Loucy (cell line): ENCODE measurements at regions not wholly inside any gene's neighbourhood (a gene's known extent, or its start where the extent isn't known, plus 50 kb on each side); places are given as distances from the start of the nearest gene placed in this dataset.

Source experiments
- H2AFZ ChIP-seq: fragments of 200-600 bp; sonication (generic); 2 replicates; pipeline ENCODE4 v1.6.0; 2016; ENCODE audit warnings: antibody characterized with exemption, mild to moderate bottlenecking, low read length, moderate library complexity
- H3F3A ChIP-seq: fragments of 200-600 bp; 2 replicates; pipeline ENCODE4 v1.6.0; 2016; ENCODE audit warnings: antibody characterized with exemption, low read depth, mild to moderate bottlenecking
- H3K27me3 ChIP-seq: fragments of 200-600 bp; sonication (generic); 2 replicates; pipeline ENCODE4 v1.6.1; 2014; ENCODE audit warnings: low read length, mild to moderate bottlenecking; ENCODE audit not compliant: insufficient read depth, poor library complexity, severe bottlenecking
- H3K36me3 ChIP-seq: fragments of 200-600 bp; sonication (generic); 2 replicates; pipeline ENCODE4 v1.6.1; 2016; ENCODE audit warnings: low read length; ENCODE audit not compliant: insufficient read depth
- H3K4me1 ChIP-seq: fragments of 200-600 bp; sonication (generic); 2 replicates; pipeline ENCODE4 v1.5.1; 2014; ENCODE audit warnings: low read length, mild to moderate bottlenecking; ENCODE audit not compliant: insufficient read depth, poor library complexity, severe bottlenecking
- H3K4me2 ChIP-seq: fragments of 200-600 bp; sonication (generic); 2 replicates; pipeline ENCODE4 v1.6.0; 2014; ENCODE audit warnings: antibody characterized with exemption, low read length, low read depth, mild to moderate bottlenecking; ENCODE audit not compliant: poor library complexity, severe bottlenecking
- H3K4me3 ChIP-seq: fragments of 200-600 bp; sonication (generic); 2 replicates; pipeline ENCODE4 v1.5.1; 2014; ENCODE audit warnings: low read length, mild to moderate bottlenecking, mixed read lengths; ENCODE audit not compliant: poor library complexity, severe bottlenecking
- H3K79me2 ChIP-seq: fragments of 200-600 bp; sonication (generic); 2 replicates; pipeline ENCODE4 v1.6.1; 2014; ENCODE audit warnings: low read length; ENCODE audit not compliant: insufficient read depth
- H3K9ac ChIP-seq: fragments of 200-600 bp; sonication (generic); 2 replicates; pipeline ENCODE4 v1.6.0; 2014; ENCODE audit warnings: mild to moderate bottlenecking, low read depth, low read length, moderate library complexity; ENCODE audit not compliant: poor library complexity, severe bottlenecking
- H3K9me2 ChIP-seq: fragments of 200-600 bp; sonication (generic); replicated peaks from 2 replicates; pipeline ENCODE4 v1.6.1; 2016; ENCODE audit warnings: low read depth, low read length, mixed read lengths
- H3K9me3 ChIP-seq: fragments of 200-600 bp; sonication (generic); 2 replicates; pipeline ENCODE4 v1.6.1; 2014; ENCODE audit warnings: mild to moderate bottlenecking, antibody characterized with exemption, low read length, low read depth; ENCODE audit not compliant: insufficient read depth
- H4K20me1 ChIP-seq: fragments of 200-600 bp; sonication (generic); 2 replicates; pipeline ENCODE4 v1.6.0; 2014; ENCODE audit warnings: antibody characterized with exemption, low read length, mild to moderate bottlenecking; ENCODE audit not compliant: insufficient read depth, poor library complexity, severe bottlenecking
- EZH2phosphoT487 ChIP-seq: fragments of 200-600 bp; IDR thresholded peaks from 2 replicates; pipeline ENCODE4 v1.6.1; 2018; ENCODE audit warnings: antibody characterized with exemption, mild to moderate bottlenecking, moderate library complexity, borderline replicate concordance
- TF ChIP-seq, protein P1 (sequence below): fragments of 200-600 bp; sonication (generic); conservative IDR thresholded peaks from 2 replicates; pipeline ENCODE4 v1.5.1; 2014; ENCODE audit warnings: mild to moderate bottlenecking, antibody characterized with exemption, low read length

DNA sequence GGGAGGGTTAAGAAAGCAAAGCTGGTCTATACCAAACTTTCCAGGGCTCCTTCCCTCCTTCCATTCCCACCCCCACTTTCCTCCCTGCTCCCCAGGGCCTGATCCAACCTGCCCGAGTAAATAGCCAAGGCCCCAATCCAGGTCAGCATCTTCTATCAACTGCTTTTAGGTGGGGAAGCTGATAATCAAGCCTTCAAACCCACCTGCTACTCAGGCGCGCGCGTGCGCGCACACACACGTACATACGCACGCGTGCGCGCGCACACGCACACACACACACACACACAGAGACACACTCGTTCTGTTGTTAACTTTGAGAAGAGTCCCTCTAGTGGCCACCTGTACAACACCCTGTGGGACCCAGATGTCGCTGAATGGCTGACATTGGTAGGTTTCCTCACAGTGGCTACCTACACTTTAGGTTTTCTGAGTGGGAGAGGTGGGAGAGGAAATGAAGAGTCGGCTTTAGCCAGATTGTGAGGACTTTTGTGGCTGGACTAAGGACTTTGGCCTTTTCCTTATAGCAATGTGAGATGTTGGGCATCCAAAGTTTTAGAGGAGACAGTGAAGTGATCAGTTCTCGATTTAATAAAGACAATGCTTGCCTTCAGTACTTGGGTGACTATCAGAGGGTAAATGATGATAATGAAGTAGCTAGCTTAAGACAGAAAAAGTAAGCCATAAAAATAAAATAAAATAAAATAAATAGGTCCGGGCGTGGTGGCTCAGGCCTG is 179.9 kb upstream of the C2CD4B start:
- no peak overlapping the region for H3K9ac ChIP-seq
- H3K4me2 ChIP-seq: no peak overlapping the region
- H3K9me3 ChIP-seq: no peaks in the 10 kb centered on the region
- no peaks in the 10 kb centered on the region for H3K4me1 ChIP-seq
- no peaks in the 10 kb centered on the region for H3K79me2 ChIP-seq
- no peak overlapping the region for H3K4me3 ChIP-seq
- no peaks in the 10 kb centered on the region for H3K36me3 ChIP-seq
- H2AFZ ChIP-seq: 0 out of 2 replicates have a peak overlapping the region, but pooled peaks have one; percentile 32
- no peaks in the 10 kb centered on the region for H3K27me3 ChIP-seq
- no peaks in the 10 kb centered on the region for H3K9me2 ChIP-seq
- no peaks in the 10 kb centered on the region for H4K20me1 ChIP-seq
- TF ChIP-seq, protein P1, sequence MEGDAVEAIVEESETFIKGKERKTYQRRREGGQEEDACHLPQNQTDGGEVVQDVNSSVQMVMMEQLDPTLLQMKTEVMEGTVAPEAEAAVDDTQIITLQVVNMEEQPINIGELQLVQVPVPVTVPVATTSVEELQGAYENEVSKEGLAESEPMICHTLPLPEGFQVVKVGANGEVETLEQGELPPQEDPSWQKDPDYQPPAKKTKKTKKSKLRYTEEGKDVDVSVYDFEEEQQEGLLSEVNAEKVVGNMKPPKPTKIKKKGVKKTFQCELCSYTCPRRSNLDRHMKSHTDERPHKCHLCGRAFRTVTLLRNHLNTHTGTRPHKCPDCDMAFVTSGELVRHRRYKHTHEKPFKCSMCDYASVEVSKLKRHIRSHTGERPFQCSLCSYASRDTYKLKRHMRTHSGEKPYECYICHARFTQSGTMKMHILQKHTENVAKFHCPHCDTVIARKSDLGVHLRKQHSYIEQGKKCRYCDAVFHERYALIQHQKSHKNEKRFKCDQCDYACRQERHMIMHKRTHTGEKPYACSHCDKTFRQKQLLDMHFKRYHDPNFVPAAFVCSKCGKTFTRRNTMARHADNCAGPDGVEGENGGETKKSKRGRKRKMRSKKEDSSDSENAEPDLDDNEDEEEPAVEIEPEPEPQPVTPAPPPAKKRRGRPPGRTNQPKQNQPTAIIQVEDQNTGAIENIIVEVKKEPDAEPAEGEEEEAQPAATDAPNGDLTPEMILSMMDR: peak; percentile 79
- no peak for TF ChIP-seq EZH2phosphoT487
- H3F3A ChIP-seq: no peaks in the 10 kb centered on the region

DNA sequence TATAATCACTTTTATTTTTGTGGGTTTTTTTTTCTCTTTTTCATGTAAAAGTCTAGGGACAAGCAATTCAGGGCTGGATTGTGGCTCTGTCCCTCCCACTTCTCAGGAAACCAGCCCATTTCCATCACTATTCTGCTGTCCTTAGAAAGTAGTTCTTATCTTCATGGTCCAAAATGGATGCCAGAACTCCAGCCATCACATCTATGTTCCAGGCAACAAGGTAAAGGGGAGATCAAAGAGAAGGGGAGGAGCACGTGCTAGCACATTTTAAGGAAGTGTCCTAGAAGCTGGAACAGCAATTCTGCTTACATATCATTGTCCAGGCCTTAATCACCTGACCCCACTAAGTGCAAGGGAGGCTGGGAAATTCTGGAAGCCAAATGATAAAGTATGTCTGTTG is 181.1 kb upstream of the C2CD4B start:
- Histone ChIP-seq H3F3A (no peaks in the 10 kb centered on the region), H3K79me2 (no peaks in the 10 kb centered on the region), H3K4me3 (no peak overlapping the region), H4K20me1 (no peaks in the 10 kb centered on the region), H3K4me1 (no peaks in the 10 kb centered on the region), H3K9me3 (no peaks in the 10 kb centered on the region), H3K27me3 (no peaks in the 10 kb centered on the region), H3K36me3 (no peaks in the 10 kb centered on the region), H3K4me2 (no peak overlapping the region), H3K9ac (no peak overlapping the region), H2AFZ (no peak overlapping the region), H3K9me2 (no peaks in the 10 kb centered on the region)
- TF ChIP-seq, protein P1: no peak
- TF ChIP-seq EZH2phosphoT487: no peak

DNA sequence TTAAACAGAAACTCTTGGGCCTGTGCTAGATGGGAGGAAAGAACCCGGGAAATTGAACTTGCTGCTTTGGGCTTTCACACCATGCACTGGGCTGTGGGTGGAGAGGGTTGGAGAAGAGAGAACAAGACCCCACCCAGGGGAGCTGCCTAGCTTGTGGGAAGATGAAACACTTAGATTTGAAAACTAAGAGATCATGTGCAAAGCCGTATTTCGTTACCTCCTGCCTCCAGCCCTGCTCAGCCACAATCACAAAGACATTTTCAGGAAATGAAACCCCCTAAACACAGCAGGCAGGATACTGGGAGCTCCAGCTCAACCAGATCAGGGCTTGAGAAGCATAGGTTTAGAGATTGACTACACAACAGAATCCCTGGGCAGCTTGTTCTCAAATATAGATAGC is 183.0 kb upstream of the C2CD4B start:
- Histone ChIP-seq H3K9me2 (no peaks in the 10 kb centered on the region), H3K9ac (no peak overlapping the region), H3K79me2 (no peaks in the 10 kb centered on the region), H3K27me3 (no peaks in the 10 kb centered on the region), H3F3A (no peaks in the 10 kb centered on the region), H3K4me2 (no peak overlapping the region), H3K36me3 (no peaks in the 10 kb centered on the region), H3K4me3 (no peak overlapping the region), H3K4me1 (no peaks in the 10 kb centered on the region), H2AFZ (peak overlapping the region; percentile 63), H3K9me3 (no peaks in the 10 kb centered on the region), H4K20me1 (no peaks in the 10 kb centered on the region)
- TF ChIP-seq EZH2phosphoT487: no peak
- TF ChIP-seq, protein P1: no peak
